Caco-2 (cell line): ENCODE measurements at regions not wholly inside any gene's neighbourhood (a gene's known extent, or its start where the extent isn't known, plus 50 kb on each side); places are given as distances from the start of the nearest gene placed in this dataset.

Source experiments
- BruUV-seq: library from RNA; stranded (reverse); fragments of 400-500 nt; replicated peaks from 2 replicates; lab custom pipeline; 2021; lab: Mats Ljungman, UMichigan
- CTCF ChIA-PET: fragments of 300-600 bp; sonication (Branson Sonifier 250); formaldehyde crosslinking; loops from one replicate; lab custom pipeline; 2022; ENCODE audit warnings: antibody characterized with exemption; lab: Charles Lee
- POLR2A ChIA-PET: fragments of 300-600 bp; sonication (Branson Sonifier 250); formaldehyde crosslinking; loops from one replicate; lab custom pipeline; 2022; ENCODE audit warnings: antibody characterized with exemption; lab: Charles Lee
- DNase-seq, 2 experiments: peaks; one replicate each; pipeline versions ENCODE4 v3.0.0 to v3.0.0-alpha.2; 2020 to 2022
- H3K27me3 ChIP-seq: replicated peaks from 2 replicates; pipeline ENCODE4 v1.6.0; 2011; ENCODE audit warnings: low read length; ENCODE audit not compliant: control insufficient read depth, insufficient read depth
- H3K36me3 ChIP-seq: 2 replicates; pipeline ENCODE4 v1.5.1; 2011; ENCODE audit warnings: low read length; ENCODE audit not compliant: control insufficient read depth, insufficient read depth
- H3K4me1 ChIP-seq: fragments of 250-450 bp; sonication (Bioruptor Pico); 2 replicates; pipeline ENCODE4 v1.5.1; 2020; ENCODE audit warnings: mild to moderate bottlenecking
- H3K4me3 ChIP-seq: 2 replicates; pipeline ENCODE4 v1.5.1; 2011; ENCODE audit warnings: low read depth, mild to moderate bottlenecking, control low read depth, low read length
- H3K9me3 ChIP-seq: fragments of 250-450 bp; sonication (Bioruptor Pico); 2 replicates; pipeline ENCODE4 v1.5.1; 2020; ENCODE audit warnings: mild to moderate bottlenecking, moderate library complexity
- H3K27ac Mint-ChIP-seq: one replicate; pipeline ENCODE4 v1.8.0; 2022; ENCODE audit warnings: mixed read lengths; ENCODE audit not compliant: unreplicated experiment
- H3K27me3 Mint-ChIP-seq: one replicate; pipeline ENCODE4 v1.8.0; 2022; ENCODE audit warnings: mixed read lengths; ENCODE audit not compliant: insufficient read depth, unreplicated experiment
- H3K36me3 Mint-ChIP-seq: one replicate; pipeline ENCODE4 v1.8.0; 2022; ENCODE audit warnings: mild to moderate bottlenecking, mixed read lengths; ENCODE audit not compliant: insufficient read depth, unreplicated experiment
- H3K4me1 Mint-ChIP-seq: one replicate; pipeline ENCODE4 v1.8.0; 2022; ENCODE audit warnings: low read depth, mixed read lengths; ENCODE audit not compliant: unreplicated experiment
- H3K4me3 Mint-ChIP-seq: one replicate; pipeline ENCODE4 v1.8.0; 2022; ENCODE audit warnings: mild to moderate bottlenecking, moderate library complexity, mixed read lengths; ENCODE audit not compliant: unreplicated experiment
- H3K9me3 Mint-ChIP-seq: one replicate; pipeline ENCODE4 v1.8.0; 2022; ENCODE audit warnings: mixed read lengths; ENCODE audit not compliant: unreplicated experiment
- CTCF ChIP-seq, 2 experiments: fragments of 200-600 bp in 1 of 2; IDR thresholded peaks; 1 replicate in 1 of 2; 2 replicates in 1 of 2; pipeline versions ENCODE4 v1.5.1 to v1.8.0; 2011 to 2022; ENCODE audit warnings: antibody characterized with exemption in 1 of 2, control low read depth in 1 of 2, inconsistent platforms in 1 of 2, low read depth in 1 of 2, low read length in 1 of 2, mild to moderate bottlenecking in 1 of 2, moderate library complexity in 1 of 2; ENCODE audit not compliant: insufficient read depth in 1 of 2, severe bottlenecking in 1 of 2, unreplicated experiment in 1 of 2
- intact Hi-C: fragments of 100-400 bp; cut with micrococcal nuclease; formaldehyde crosslinking; loops from one replicate; pipeline ENCODE4 v1.10.0; 2022; ENCODE audit not compliant: unreplicated experiment

- BruUV-seq, result no TSS peak
- Histone ChIP-seq H3K4me3 (no peak overlapping the region), H3K27me3 (no peaks in the 10 kb centered on the region), H3K9me3 (no peaks in the 10 kb centered on the region), H3K36me3 (no peaks in the 10 kb centered on the region), H3K4me1 (no peaks in the 10 kb centered on the region)
- POLR2A ChIA-PET, result no interaction called here
- Mint-ChIP-seq H3K4me3 (no peak overlapping the region), H3K27ac (no peak overlapping the region), H3K9me3 (no peaks in the 10 kb centered on the region), H3K36me3 (no peaks in the 10 kb centered on the region), H3K27me3 (peaks cover 4% of the 10 kb centered on the region), H3K4me1 (no peaks in the 10 kb centered on the region)
- intact Hi-C loops, result no loop called here
- no peak for TF ChIP-seq CTCF (IDR thresholded peaks at IDR 0.05; ENCODE audit: insufficient read depth in 1 of 2, low read depth in 1 of 2, low read length in 1 of 2, severe bottlenecking in 1 of 2, unreplicated experiment in 1 of 2)
- no peak for DNase-seq
- CTCF ChIA-PET, result no interaction called here
These were observed 54.6 kb upstream of the UNC5C start for GRCh38 chr4:95603393-95603792.

- ChIA-PET CTCF (no interaction called here), POLR2A (no interaction called here)
- peaks cover 4% of the 10 kb centered on the region for H3K27me3 Mint-ChIP-seq
- intact Hi-C loops, result no loop called here
- Histone ChIP-seq H3K4me3 (no peak overlapping the region), H3K36me3 (no peaks in the 10 kb centered on the region), H3K4me1 (no peaks in the 10 kb centered on the region), H3K9me3 (no peaks in the 10 kb centered on the region), H3K27me3 (no peaks in the 10 kb centered on the region)
- BruUV-seq, result no TSS peak
- no peak for TF ChIP-seq CTCF (IDR thresholded peaks at IDR 0.05; ENCODE audit: insufficient read depth in 1 of 2, low read depth in 1 of 2, low read length in 1 of 2, severe bottlenecking in 1 of 2, unreplicated experiment in 1 of 2)
- no peak for DNase-seq
- no peaks in the 10 kb centered on the region for H3K9me3 Mint-ChIP-seq
- no peak overlapping the region for H3K27ac Mint-ChIP-seq
- H3K4me3 Mint-ChIP-seq, result no peak overlapping the region
- no peaks in the 10 kb centered on the region for H3K4me1 Mint-ChIP-seq
- H3K36me3 Mint-ChIP-seq, result no peaks in the 10 kb centered on the region
These were observed 54.1 kb upstream of the UNC5C start for GRCh38 chr4:95602872-95603271.

GRCh38 chr4:95601356-95601755, 52.6 kb upstream of the UNC5C start:
- H3K9me3 ChIP-seq, result no peaks in the 10 kb centered on the region
- H3K4me3 ChIP-seq, result no peak overlapping the region
- no TSS peak for BruUV-seq
- H3K27me3 ChIP-seq, result no peaks in the 10 kb centered on the region
- Mint-ChIP-seq H3K36me3 (no peaks in the 10 kb centered on the region), H3K27me3 (peaks cover 4% of the 10 kb centered on the region), H3K4me3 (no peak overlapping the region), H3K27ac (no peak overlapping the region), H3K9me3 (no peaks in the 10 kb centered on the region), H3K4me1 (no peaks in the 10 kb centered on the region)
- DNase-seq, result no peak
- POLR2A ChIA-PET, result no interaction called here
- intact Hi-C loops, result no loop called here
- H3K36me3 ChIP-seq, result no peaks in the 10 kb centered on the region
- TF ChIP-seq CTCF (IDR thresholded peaks at IDR 0.05; ENCODE audit: insufficient read depth in 1 of 2, low read depth in 1 of 2, low read length in 1 of 2, severe bottlenecking in 1 of 2, unreplicated experiment in 1 of 2), result no peak
- CTCF ChIA-PET, result no interaction called here
- H3K4me1 ChIP-seq, result no peaks in the 10 kb centered on the region
